HFF-Myc (cell line): ENCODE measurements at regions not wholly inside any gene's neighbourhood (a gene's known extent, or its start where the extent isn't known, plus 50 kb on each side); places are given as distances from the start of the nearest gene placed in this dataset.

Source experiments
- DNase-seq: peaks from one replicate; pipeline ENCODE4 v3.0.0-alpha.2; 2011; ENCODE audit warnings: low read depth; ENCODE audit errors: extremely low read depth
- H3K4me3 ChIP-seq: replicated peaks from 2 replicates; pipeline ENCODE4 v1.5.1; 2011; ENCODE audit warnings: low read depth, mild to moderate bottlenecking, control low read depth, low read length
- CTCF ChIP-seq: IDR thresholded peaks from 2 replicates; pipeline ENCODE4 v1.5.1; 2012; ENCODE audit warnings: mild to moderate bottlenecking, low read depth, low read length, control low read depth; ENCODE audit errors: missing control alignments

- no peak overlapping the region for H3K4me3 ChIP-seq
- no peak for DNase-seq
- TF ChIP-seq CTCF: no peak
These were observed 87.5 kb downstream of the HDGFL1 start for GRCh38 chr6:22656706-22657351.

GRCh38 chr6:22657352-22657980 is 88.1 kb downstream of the HDGFL1 start:
- TF ChIP-seq CTCF: no peak

GRCh38 chr6:22658183-22658582 is 88.8 kb downstream of the HDGFL1 start:
- TF ChIP-seq CTCF: no peak
- no peak for DNase-seq
- H3K4me3 ChIP-seq: no peak overlapping the region

More at GRCh38 chr6:22657352-22657980, 88.1 kb downstream of the HDGFL1 start:
- H3K4me3 ChIP-seq: no peak overlapping the region
- DNase-seq: no peak

- no peak for DNase-seq
- no peak for TF ChIP-seq CTCF
These were observed 89.6 kb downstream of the HDGFL1 start for GRCh38 chr6:22658934-22659333.

GRCh38 chr6:22664968-22665367 is 95.6 kb downstream of the HDGFL1 start:
- no peak for TF ChIP-seq CTCF
- H3K4me3 ChIP-seq: no peak overlapping the region
- no peak for DNase-seq

More at GRCh38 chr6:22658934-22659333, 89.6 kb downstream of the HDGFL1 start:
- H3K4me3 ChIP-seq: no peak overlapping the region

GRCh38 chr6:22666021-22666420 is 96.7 kb downstream of the HDGFL1 start:
- H3K4me3 ChIP-seq: no peak overlapping the region
- no peak for TF ChIP-seq CTCF
- DNase-seq: no peak
